LNCAP (cell line): ENCODE measurements at regions not wholly inside any gene's neighbourhood (a gene's known extent, or its start where the extent isn't known, plus 50 kb on each side); places are given as distances from the start of the nearest gene placed in this dataset.

ENCODE experiments used
- CTCF ChIP-seq: fragments of 450-650 bp; IDR thresholded peaks from 2 replicates; pipeline ENCODE4 v1.5.1; 2017; ENCODE audit warnings: mild to moderate bottlenecking

- no peak for TF ChIP-seq CTCF
Observed at GRCh38 chr6:12534069-12534853, 182.3 kb upstream of the PHACTR1 start.

GRCh38 chr6:12535586-12536314 lies 180.8 kb upstream of the PHACTR1 start:
- TF ChIP-seq CTCF, result no peak

- no peak for TF ChIP-seq CTCF
Observed at GRCh38 chr6:12536416-12536815, 180.2 kb upstream of the PHACTR1 start.

GRCh38 chr6:12537389-12537788 lies 179.2 kb upstream of the PHACTR1 start:
- no peak for TF ChIP-seq CTCF

GRCh38 chr6:12538881-12539357 lies 177.6 kb upstream of the PHACTR1 start:
- TF ChIP-seq CTCF, result no peak

- TF ChIP-seq CTCF, result no peak
Observed at GRCh38 chr6:12543953-12544352, 172.6 kb upstream of the PHACTR1 start.

GRCh38 chr6:12544821-12545565 lies 171.6 kb upstream of the PHACTR1 start:
- no peak for TF ChIP-seq CTCF
